Parathyroid adenoma (tissue), 2 donors: ENCODE measurements at regions not wholly inside any gene's neighbourhood (a gene's known extent, or its start where the extent isn't known, plus 50 kb on each side); places are given as distances from the start of the nearest gene placed in this dataset.
"Not testable (repeated sequence)": the region's sequence is repeated elsewhere in the genome, so short reads cannot be mapped to it uniquely, and the experiment has no call there.

Experiments used
- H2AFZ ChIP-seq: fragments of 300-600 bp; sonication (generic); one replicate; pipeline ENCODE4 v1.7.0; 2017; ENCODE audit warnings: antibody characterized with exemption, mild to moderate bottlenecking
- H3K27ac ChIP-seq: fragments of 300-600 bp; sonication (generic); one replicate; pipeline ENCODE4 v1.7.0; 2017
- H3K27me3 ChIP-seq: fragments of 300-600 bp; sonication (generic); one replicate; pipeline ENCODE4 v1.7.0; 2017; ENCODE audit warnings: low read length; ENCODE audit not compliant: control insufficient read depth, insufficient read depth
- H3K36me3 ChIP-seq: fragments of 300-600 bp; sonication (generic); one replicate; pipeline ENCODE4 v1.7.0; 2017; ENCODE audit warnings: low read length; ENCODE audit not compliant: control insufficient read depth, insufficient read depth
- H3K4me1 ChIP-seq: fragments of 300-600 bp; sonication (generic); one replicate; pipeline ENCODE4 v1.7.0; 2017; ENCODE audit warnings: control low read depth
- H3K4me2 ChIP-seq: fragments of 300-600 bp; sonication (generic); one replicate; pipeline ENCODE4 v1.7.0; 2017; ENCODE audit warnings: low read length
- H3K4me3 ChIP-seq: fragments of 300-600 bp; sonication (generic); one replicate; pipeline ENCODE4 v1.7.0; 2017; ENCODE audit warnings: low read depth, low read length
- H3K79me2 ChIP-seq: fragments of 300-600 bp; sonication (generic); one replicate; pipeline ENCODE4 v1.7.0; 2017; ENCODE audit warnings: control low read depth
- H3K9ac ChIP-seq: fragments of 300-600 bp; sonication (generic); one replicate; pipeline ENCODE4 v1.7.0; 2017; ENCODE audit warnings: mild to moderate bottlenecking
- H3K9me3 ChIP-seq: fragments of 300-600 bp; sonication (generic); one replicate; pipeline ENCODE4 v1.7.0; 2017; ENCODE audit warnings: low read length; ENCODE audit not compliant: control insufficient read depth
- TF ChIP-seq, protein P1 (sequence below): fragments of 300-600 bp; sonication (generic); IDR thresholded peaks from one replicate; pipeline ENCODE4 v1.7.0; 2017; ENCODE audit warnings: antibody characterized with exemption, mild to moderate bottlenecking
- donor health status: primary hyperparathyroidism.

DNA sequence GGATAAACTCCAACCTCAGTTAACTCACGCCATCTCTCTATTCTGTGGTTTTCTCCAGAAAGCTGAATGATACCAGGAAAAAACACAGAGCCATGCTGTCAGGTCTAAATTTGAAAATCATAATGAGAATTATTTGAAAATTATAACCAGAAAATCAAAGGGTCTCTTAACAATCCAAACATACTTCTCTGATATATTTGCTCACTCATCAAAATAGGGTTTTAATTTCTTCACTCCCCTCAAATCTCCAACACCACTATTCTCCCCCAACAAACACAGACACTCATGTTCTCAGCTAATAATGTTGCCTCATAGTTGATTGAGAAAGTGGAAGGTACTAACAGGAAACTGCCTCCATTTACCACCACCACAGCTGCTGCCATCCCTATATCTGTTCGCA, 375.5 kb downstream of the TLE1 start:
- H3K4me3 ChIP-seq: no peak overlapping the region
- no peaks in the 10 kb centered on the region for H3K9me3 ChIP-seq
- no peaks in the 10 kb centered on the region for H3K27me3 ChIP-seq
- no peaks in the 10 kb centered on the region for H3K79me2 ChIP-seq
- H3K27ac ChIP-seq: no peak overlapping the region
- no peaks in the 10 kb centered on the region for H3K36me3 ChIP-seq
- H3K9ac ChIP-seq: no peak overlapping the region
- no peak overlapping the region for H3K4me2 ChIP-seq
- TF ChIP-seq, protein P1, sequence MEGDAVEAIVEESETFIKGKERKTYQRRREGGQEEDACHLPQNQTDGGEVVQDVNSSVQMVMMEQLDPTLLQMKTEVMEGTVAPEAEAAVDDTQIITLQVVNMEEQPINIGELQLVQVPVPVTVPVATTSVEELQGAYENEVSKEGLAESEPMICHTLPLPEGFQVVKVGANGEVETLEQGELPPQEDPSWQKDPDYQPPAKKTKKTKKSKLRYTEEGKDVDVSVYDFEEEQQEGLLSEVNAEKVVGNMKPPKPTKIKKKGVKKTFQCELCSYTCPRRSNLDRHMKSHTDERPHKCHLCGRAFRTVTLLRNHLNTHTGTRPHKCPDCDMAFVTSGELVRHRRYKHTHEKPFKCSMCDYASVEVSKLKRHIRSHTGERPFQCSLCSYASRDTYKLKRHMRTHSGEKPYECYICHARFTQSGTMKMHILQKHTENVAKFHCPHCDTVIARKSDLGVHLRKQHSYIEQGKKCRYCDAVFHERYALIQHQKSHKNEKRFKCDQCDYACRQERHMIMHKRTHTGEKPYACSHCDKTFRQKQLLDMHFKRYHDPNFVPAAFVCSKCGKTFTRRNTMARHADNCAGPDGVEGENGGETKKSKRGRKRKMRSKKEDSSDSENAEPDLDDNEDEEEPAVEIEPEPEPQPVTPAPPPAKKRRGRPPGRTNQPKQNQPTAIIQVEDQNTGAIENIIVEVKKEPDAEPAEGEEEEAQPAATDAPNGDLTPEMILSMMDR: no peak
- no peak overlapping the region for H2AFZ ChIP-seq
- no peaks in the 10 kb centered on the region for H3K4me1 ChIP-seq

DNA sequence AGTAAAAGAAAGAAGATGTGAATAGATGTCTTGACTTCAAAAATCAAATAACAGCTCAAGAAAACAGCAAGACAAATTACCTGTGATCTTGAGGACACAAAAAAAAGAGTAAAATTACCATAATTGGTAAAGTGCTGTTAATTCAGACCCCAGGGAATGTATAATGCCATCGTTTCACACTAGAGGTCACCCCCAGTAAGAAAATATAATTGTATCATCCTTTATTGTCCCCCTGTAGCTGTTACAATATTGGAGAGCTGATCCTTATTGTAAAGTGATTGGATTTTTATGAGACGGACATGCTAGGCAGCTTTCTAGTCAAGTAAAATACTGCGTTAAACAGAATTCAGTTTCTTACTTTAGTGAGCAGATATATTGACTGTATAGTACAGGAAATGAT, 377.0 kb downstream of the TLE1 start:
- no peaks in the 10 kb centered on the region for H3K4me1 ChIP-seq
- no peak overlapping the region for H3K4me3 ChIP-seq
- H3K36me3 ChIP-seq: no peaks in the 10 kb centered on the region
- TF ChIP-seq, protein P1: no peak
- no peaks in the 10 kb centered on the region for H3K27me3 ChIP-seq
- no peak overlapping the region for H3K27ac ChIP-seq
- H3K9me3 ChIP-seq: no peaks in the 10 kb centered on the region
- H2AFZ ChIP-seq: no peak overlapping the region
- no peak overlapping the region for H3K4me2 ChIP-seq
- H3K9ac ChIP-seq: no peak overlapping the region
- H3K79me2 ChIP-seq: no peaks in the 10 kb centered on the region

DNA sequence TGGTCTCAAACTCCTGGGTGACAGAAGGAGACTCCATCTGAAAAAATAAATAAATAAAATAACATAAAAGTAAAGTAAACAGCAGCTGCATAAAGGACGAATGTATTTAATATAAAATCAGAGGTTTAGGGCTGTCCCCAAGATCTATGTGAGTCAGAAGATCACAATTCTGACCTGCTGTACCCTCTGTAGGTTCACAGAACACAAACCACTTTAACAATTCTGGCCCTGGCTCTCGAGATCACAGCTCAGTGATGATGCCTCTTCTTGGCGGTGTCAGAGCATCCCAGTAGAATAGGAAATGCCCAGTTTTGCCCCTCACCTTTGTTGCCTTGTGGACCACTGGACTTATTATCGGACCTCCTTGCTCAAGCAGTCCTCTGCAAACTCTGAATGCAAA, 380.9 kb downstream of the TLE1 start:
- no peaks in the 10 kb centered on the region for H3K27me3 ChIP-seq

DNA sequence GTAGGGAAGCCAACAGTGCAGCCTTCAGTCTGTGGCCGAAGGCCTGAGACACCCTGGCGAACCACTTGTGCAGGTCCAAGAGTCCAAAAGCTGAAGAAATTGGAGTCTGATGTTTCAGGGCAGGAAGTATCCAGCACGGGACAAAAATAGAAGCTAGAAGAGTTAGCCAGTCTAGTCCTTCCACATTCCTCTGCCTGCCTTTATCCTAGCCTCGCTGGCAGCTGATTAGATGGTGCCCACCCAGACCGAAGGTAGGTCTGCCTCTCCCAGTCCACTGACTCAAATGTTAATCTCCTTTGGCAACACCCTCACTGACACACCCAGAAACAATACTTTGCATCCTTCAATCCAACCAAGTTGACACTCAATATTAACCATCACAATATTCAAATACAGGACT, 381.6 kb downstream of the TLE1 start:
- not testable (repeated sequence) for H3K36me3 ChIP-seq, H3K27me3 ChIP-seq, H3K9ac ChIP-seq, H3K27ac ChIP-seq, H2AFZ ChIP-seq, H3K79me2 ChIP-seq, H3K4me3 ChIP-seq, H3K4me1 ChIP-seq, H3K4me2 ChIP-seq, H3K9me3 ChIP-seq

More for the DNA sequence above, 380.9 kb downstream of the TLE1 start:
- H2AFZ ChIP-seq: no peak overlapping the region
- no peak overlapping the region for H3K4me3 ChIP-seq
- H3K9ac ChIP-seq: no peak overlapping the region
- no peaks in the 10 kb centered on the region for H3K79me2 ChIP-seq
- no peak overlapping the region for H3K27ac ChIP-seq
- H3K36me3 ChIP-seq: no peaks in the 10 kb centered on the region
- TF ChIP-seq, protein P1: no peak
- no peaks in the 10 kb centered on the region for H3K9me3 ChIP-seq
- no peaks in the 10 kb centered on the region for H3K4me1 ChIP-seq
- no peak overlapping the region for H3K4me2 ChIP-seq

DNA sequence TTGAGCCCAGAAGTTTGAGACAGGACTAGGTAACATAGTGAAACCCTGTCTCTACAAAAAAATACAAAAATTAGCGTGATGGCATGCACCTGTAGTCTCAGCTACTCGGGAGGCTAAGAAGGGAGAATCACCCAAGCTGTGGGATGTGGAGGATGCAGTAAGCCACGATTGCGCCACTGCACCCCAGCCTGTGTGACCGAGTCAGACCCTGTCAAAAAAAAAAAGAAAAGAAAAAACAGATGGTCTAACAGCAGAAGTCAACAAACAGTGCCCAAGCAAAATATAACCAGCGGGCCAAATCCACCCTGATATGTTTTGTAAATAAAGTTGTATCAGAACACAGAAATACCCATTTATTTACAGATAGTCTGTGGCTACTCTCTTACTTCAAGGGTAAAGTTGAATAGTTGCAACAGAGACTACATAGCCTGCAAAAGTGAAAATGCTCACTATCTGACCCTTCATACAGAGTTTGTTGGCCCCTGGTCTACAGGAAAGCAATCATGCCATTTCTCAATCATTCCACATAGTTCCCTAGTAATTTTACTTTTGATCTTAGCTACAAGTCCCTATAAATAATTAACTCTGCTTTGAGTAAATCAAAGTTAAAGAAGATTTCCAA, 383.7 kb downstream of the TLE1 start:
- H3K79me2 ChIP-seq: no peaks in the 10 kb centered on the region
- TF ChIP-seq, protein P1: no peak

More for the DNA sequence above, 383.7 kb downstream of the TLE1 start:
- Histone ChIP-seq H3K9ac (no peak overlapping the region), H3K4me1 (no peaks in the 10 kb centered on the region), H3K4me2 (no peak overlapping the region), H3K4me3 (no peak overlapping the region), H3K9me3 (no peaks in the 10 kb centered on the region), H3K27me3 (no peaks in the 10 kb centered on the region), H3K36me3 (no peaks in the 10 kb centered on the region), H2AFZ (no peak overlapping the region), H3K27ac (no peak overlapping the region)
